PFSK-1 (cell line): ENCODE measurements at regions not wholly inside any gene's neighbourhood (a gene's known extent, or its start where the extent isn't known, plus 50 kb on each side); places are given as distances from the start of the nearest gene placed in this dataset.

Experiments
- POLR2AphosphoS5 ChIP-seq: IDR thresholded peaks from 2 replicates; pipeline ENCODE4 v1.6.1; 2012; ENCODE audit warnings: low read depth, mild to moderate bottlenecking, control low read depth, low read length, moderate library complexity
- TAF1 ChIP-seq: IDR thresholded peaks from 2 replicates; pipeline ENCODE4 v1.6.1; 2012; ENCODE audit warnings: low read length, control low read depth, borderline replicate concordance; ENCODE audit not compliant: insufficient read depth

DNA sequence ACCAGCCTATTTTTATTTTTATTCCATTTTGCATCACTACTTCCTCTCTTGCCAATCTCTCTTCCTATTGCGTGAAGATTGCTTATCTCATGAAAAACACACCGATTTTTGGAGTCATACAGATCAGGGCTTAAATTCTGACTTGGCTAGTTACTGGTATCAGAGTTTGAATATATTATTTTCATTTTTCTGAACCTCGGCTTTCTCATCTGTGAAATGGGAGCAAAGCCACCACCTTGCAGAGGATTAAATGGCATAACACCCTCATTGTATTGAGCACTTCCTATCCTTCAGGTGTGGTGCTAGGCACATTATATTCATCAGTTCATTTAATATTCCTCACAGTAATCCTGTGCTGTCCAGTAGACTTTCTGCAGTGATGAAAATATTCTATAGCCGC, 208.8 kb downstream of the HAPSTR1 start:
- TF ChIP-seq TAF1 (no peak), POLR2AphosphoS5 (no peak)
